PFSK-1 (cell line): ENCODE measurements at regions not wholly inside any gene's neighbourhood (a gene's known extent, or its start where the extent isn't known, plus 50 kb on each side); places are given as distances from the start of the nearest gene placed in this dataset.

Experiments used
- FOXP2 ChIP-seq: optimal IDR thresholded peaks from 2 replicates; pipeline ENCODE3; 2011; ENCODE audit warnings: borderline replicate concordance, control low read depth, inconsistent platforms; ENCODE audit not compliant: insufficient read depth; ENCODE audit errors: extremely low read length, extremely low read depth
- POLR2AphosphoS5 ChIP-seq: IDR thresholded peaks from 2 replicates; pipeline ENCODE4 v1.6.1; 2012; ENCODE audit warnings: low read depth, mild to moderate bottlenecking, control low read depth, low read length, moderate library complexity
- REST ChIP-seq, 2 experiments: IDR thresholded peaks; 2 replicates each; pipeline versions ENCODE4 v1.6.1 to v1.8.0; 2011 to 2012; ENCODE audit warnings: low read depth in 2 of 2, low read length in 2 of 2, control low read depth in 1 of 2, inconsistent platforms in 1 of 2, mild to moderate bottlenecking in 1 of 2, moderate library complexity in 1 of 2; ENCODE audit not compliant: insufficient read depth in 1 of 2
- SIN3A ChIP-seq: IDR thresholded peaks from 2 replicates; pipeline ENCODE4 v1.6.1; 2012; ENCODE audit warnings: mild to moderate bottlenecking, low read length, moderate library complexity, borderline replicate concordance; ENCODE audit not compliant: insufficient read depth
- TAF1 ChIP-seq: IDR thresholded peaks from 2 replicates; pipeline ENCODE4 v1.6.1; 2012; ENCODE audit warnings: low read length, control low read depth, borderline replicate concordance; ENCODE audit not compliant: insufficient read depth

GRCh38 chr12:127178052-127178451 is 1088.9 kb upstream of the TMEM132C start:
- TF ChIP-seq FOXP2 (no peak), REST (IDR thresholded peaks at IDR 0.05; ENCODE audit: insufficient read depth in 1 of 2, low read depth in 2 of 2, low read length in 2 of 2) (no peak), POLR2AphosphoS5 (no peak), TAF1 (no peak), SIN3A (no peak)
